ENCODE measurements at regions not wholly inside any gene's neighbourhood (a gene's known extent, or its start where the extent isn't known, plus 50 kb on each side); places are given as distances from the start of the nearest gene placed in this dataset.

GRCh38 chr4:141348573-141348972 is 127.9 kb downstream of the ZNF330 start:
- TF ChIP-seq GABPA (IDR thresholded peaks at IDR 0.05; ENCODE audit: low read depth, low read length) (no peak), GABPA (CRISPR knock-in tag; IDR thresholded peaks at IDR 0.05; ENCODE audit: low read depth) (no peak), MYC (CRISPR knock-in tag; IDR thresholded peaks at IDR 0.05; ENCODE audit: borderline replicate concordance) (no peak), USF2 (IDR thresholded peaks at IDR 0.05; ENCODE audit: low read depth, low read length) (no peak), USF2 (CRISPR knock-in tag; IDR thresholded peaks at IDR 0.05; ENCODE audit: borderline replicate concordance) (no peak), NFYB (CRISPR knock-in tag; IDR thresholded peaks at IDR 0.05) (no peak), SRY (CRISPR knock-in tag; IDR thresholded peaks at IDR 0.05) (no peak), ZFX (CRISPR knock-in tag; IDR thresholded peaks at IDR 0.05; ENCODE audit: low read depth) (no peak), PATZ1 (CRISPR knock-in tag; IDR thresholded peaks at IDR 0.05) (no peak), ARNTL (CRISPR knock-in tag; IDR thresholded peaks at IDR 0.05) (no peak)
- TF ChIP-seq, protein P1, sequence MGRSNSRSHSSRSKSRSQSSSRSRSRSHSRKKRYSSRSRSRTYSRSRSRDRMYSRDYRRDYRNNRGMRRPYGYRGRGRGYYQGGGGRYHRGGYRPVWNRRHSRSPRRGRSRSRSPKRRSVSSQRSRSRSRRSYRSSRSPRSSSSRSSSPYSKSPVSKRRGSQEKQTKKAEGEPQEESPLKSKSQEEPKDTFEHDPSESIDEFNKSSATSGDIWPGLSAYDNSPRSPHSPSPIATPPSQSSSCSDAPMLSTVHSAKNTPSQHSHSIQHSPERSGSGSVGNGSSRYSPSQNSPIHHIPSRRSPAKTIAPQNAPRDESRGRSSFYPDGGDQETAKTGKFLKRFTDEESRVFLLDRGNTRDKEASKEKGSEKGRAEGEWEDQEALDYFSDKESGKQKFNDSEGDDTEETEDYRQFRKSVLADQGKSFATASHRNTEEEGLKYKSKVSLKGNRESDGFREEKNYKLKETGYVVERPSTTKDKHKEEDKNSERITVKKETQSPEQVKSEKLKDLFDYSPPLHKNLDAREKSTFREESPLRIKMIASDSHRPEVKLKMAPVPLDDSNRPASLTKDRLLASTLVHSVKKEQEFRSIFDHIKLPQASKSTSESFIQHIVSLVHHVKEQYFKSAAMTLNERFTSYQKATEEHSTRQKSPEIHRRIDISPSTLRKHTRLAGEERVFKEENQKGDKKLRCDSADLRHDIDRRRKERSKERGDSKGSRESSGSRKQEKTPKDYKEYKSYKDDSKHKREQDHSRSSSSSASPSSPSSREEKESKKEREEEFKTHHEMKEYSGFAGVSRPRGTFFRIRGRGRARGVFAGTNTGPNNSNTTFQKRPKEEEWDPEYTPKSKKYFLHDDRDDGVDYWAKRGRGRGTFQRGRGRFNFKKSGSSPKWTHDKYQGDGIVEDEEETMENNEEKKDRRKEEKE (IDR thresholded peaks at IDR 0.05): no peak
